ENCODE measurements at regions not wholly inside any gene's neighbourhood (a gene's known extent, or its start where the extent isn't known, plus 50 kb on each side); places are given as distances from the start of the nearest gene placed in this dataset.
A peak's percentile ranks its signal among the peaks of the same experiment; 100 is the strongest.

DNA sequence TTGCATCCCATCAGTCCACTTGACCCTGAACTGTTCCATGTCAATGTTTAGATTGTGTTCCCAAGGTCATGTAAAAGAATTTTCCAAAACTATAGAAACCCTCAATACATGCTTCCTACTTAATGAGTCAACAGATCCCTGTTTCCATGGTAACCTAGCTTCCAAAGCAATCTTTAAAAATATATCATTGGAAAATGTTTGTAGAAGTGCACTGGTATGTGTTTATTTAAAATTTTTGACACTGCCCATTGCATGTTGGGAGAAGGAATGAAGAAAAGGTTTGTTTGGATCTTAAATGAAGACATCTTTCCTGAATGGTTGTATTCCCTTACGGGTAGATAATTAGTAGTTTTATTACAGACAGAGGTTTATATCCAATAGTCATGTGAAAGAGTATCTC is 345.3 kb downstream of the GABRG1 start:
- DNase-seq = peak in 2 of 3 donors; percentile 1 to 7

DNA sequence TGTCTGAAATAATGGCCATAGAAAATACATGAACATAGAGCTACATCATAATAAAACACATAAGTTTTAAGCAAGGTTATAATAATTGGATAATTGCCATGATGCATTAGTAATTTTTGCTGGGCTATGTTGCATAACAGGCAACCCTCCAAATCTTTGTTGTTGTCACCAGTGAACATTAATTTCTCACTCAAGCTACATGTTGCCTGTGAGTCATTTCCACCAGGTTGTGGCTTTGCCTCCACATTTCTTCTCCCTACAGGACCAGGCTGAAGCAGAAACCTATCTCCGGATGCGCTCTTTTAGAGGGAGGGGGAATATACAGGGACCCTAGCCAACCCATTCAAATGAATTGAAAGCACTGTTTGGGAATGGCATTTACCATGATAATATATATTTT is 347.7 kb downstream of the GABRG1 start:
- no peak for DNase-seq

DNA sequence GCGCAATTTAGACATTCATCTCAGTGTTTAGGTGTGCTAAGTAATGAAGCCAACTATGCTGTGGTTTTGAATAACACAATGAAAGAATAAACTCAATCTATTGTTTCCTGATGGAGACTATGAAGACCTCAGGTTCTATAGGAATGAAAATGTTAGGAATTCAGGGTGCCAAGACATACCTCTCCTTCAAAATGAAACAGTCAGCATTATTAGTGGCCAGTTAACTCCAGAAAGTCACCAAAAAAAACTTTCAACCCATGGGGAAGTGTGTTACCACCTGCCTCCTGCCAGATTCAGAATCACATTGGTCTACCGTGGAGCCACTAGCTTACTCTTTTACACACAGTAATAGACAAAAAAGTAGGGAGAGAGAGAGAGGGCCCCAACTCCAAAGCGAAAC is 352.9 kb downstream of the GABRG1 start:
- DNase-seq = no peak

DNA sequence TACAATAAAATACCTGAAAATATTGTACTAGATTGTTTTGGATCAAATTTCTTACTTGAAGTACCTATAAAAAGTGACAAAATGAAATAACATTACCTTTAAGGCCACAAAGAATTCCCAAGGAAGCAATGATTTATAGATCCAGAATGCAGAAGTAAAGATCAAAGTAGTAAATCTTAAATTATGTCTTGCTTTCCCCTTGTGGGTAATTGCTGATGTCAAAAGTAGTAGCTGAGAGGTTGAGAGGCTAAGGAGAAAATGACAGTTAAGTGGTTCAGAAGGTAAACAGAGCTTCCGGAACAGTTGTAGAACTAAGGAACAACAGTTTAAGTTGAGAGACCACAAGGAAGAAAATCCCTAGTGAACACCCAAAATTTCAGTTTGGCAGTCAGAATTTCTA is 358.3 kb downstream of the GABRG1 start:
- DNase-seq = no peak

DNA sequence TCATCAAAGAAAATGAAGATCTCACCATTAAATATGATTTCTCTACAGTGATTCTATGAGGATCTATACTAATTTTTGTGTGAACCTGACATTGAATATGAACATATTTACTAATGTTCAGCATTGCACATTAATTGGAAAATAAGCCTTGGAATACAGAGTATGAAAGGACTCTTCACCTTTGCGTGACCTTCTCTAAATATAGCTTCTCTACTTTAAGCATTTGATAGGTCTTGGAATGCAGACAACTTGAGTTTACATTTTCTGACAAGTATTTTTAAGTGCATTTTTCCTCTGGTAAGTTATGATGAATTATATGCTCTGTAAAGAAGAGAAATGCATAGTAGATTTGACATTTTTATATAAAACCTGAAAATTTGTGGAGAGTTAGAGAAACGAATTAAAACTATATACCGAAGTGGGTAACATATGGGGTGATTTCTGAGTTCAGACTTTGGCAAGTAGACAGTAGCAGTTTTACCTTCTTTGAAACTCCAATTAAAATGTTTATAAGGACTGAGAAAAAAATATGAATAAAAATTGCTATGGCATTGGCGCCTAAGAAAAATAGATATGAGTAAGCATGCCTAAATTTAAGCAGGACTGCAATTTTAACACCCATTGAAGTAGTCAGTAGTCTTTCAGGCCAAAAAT is 371.9 kb downstream of the GABRG1 start:
- no peak for DNase-seq

DNA sequence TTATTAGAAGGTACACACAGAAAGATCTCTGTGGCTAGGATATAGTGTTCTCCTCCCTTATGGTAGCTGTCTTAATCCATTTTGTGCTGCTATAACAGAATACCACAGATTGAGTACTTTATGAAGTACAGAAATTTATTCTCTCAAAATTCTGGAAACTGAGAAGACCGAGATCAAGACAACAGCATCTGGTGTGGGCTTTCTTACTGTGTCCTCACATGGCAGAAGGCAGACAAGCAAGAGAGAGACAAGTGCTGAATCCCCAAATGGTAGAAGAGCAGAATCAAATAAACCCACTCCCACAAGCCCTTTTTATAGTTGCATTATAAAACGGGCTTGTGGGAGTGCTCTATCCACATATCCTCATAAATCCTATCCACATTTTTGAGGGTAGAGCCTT is 373.1 kb downstream of the GABRG1 start:
- no peak for DNase-seq

DNA sequence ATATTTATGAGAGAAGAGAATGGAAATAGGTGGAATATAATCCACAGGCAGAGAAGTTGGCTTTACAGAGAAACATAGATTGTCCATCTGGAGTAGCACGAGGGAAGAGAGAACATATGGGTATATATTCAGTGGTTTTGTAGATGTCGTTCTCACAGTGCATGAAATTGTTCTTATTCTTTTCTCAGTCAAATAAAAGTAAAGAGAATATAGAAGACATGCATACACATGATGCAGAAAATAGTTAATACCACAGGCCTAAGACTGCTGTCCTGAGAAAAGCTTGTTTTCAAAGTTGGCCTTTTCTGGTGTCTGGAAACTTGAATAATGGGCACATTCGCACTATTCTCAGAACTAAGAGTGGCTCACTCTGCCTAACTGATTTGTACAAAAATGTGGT is 378.1 kb downstream of the GABRG1 start:
- DNase-seq = no peak

DNA sequence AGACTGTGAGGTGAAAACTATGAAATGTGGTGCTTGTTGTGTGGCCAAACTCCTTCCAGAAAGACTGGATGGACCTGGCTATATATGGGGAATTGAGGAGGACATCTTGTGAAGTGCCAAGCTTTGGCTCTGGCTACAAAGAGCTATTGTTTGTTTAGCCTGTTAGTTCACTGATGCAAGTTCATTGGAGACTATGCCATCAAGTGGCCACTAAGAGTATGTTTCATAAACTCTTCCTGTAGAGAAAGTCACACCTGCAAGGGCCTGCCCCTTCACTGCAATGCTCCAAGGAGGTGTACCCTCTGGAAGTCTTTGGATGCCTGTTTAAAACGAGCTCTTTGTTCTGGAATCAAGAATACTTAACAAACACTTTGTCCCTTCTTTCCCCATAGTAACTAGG is 382.0 kb downstream of the GABRG1 start:
- DNase-seq = no peak

DNA sequence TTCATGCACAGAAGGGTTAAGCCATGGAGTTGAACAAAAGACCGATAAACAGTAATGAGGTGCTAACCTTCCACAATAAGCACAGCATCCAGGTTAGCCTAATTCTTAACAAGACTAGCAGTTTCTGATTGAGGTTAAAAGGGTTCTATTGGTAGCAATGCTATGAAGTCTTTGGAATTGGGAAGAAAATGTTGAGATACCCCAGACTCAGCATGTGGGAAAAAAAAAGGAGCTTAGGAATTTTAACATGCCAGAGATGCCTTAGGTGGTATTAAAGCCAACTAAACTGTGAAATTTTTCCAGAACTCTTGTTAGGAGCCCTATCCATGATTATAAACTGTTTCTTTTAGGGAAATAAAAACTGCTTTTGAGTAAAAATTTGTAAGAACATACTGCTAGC is 391.7 kb downstream of the GABRG1 start:
- DNase-seq = no peak

DNA sequence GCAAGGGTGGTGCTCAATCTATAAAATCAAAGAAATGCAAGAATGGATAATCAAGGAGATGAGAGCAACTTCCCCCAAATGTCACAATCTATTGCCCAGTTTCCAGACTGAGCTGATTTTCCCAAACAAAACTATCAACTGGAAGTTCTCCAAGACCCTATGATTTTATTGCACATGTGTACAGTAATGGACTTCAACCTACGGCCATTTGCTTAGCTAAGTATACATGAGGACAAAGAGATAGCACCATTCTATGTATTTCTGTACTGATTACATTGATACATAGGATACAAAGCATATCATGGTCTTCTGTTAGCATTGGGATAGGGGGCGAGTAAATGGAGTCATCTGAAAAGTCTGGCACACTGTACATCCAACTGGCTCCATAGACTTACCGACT is 407.8 kb downstream of the GABRG1 start:
- DNase-seq = no peak

DNA sequence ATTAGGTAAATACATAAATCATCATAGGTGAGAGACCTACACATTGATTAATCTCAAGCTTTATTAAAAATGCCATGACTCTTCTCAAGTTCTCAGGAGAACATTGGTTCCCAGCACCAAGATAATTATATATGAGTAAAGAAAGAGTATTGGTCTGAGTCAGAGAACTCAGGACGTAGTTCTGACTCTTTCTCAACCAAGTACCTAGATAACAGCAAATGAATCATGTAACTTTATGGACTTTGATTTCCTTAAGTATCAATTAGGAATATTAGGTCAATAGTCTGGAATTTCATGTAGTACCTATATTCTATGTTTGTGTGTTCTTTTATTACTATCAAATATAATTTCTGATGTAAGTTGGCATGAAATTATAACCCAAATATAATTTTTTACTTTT is 409.9 kb downstream of the GABRG1 start:
- no peak for DNase-seq

DNA sequence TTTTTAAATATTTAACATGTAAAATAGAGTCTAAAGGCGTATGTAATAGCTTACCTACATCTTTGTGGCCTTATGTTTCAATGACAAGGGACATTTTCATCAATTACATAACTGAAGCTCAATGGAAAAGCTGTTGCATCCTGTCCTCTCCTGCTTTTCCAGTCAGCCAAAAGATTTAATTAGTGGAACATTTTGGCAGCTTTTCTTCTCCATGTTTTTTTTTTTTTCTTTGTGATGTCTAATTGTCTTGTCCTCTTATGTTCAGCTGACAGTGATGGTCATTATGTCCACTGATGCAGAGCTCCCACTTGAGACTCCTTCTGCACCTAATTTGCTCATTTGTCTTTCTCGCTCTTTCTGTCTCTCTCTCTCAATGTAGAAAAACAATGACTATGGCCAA is 422.2 kb downstream of the GABRG1 start:
- DNase-seq = no peak

DNA sequence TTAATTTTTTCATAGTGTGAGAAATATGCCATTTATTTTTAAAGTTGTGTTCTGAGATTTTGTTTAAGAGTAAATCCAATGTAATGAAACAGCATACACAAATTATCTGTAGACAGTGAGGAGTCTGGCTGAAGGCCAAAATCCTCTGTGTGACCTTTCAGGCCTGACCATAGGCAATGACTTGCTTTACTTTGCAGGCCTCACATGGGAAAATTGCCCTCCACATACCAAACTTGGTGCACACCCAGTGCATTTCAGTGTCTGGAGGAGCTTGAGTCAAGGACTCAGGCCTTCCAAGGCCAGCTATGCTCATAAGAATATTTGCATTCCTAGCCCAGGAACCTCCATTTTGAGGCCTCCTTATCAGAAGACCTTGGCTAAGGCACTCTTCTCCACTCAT is 430.1 kb downstream of the GABRG1 start:
- peak; percentile 8 to 11 (median 10) for DNase-seq

DNA sequence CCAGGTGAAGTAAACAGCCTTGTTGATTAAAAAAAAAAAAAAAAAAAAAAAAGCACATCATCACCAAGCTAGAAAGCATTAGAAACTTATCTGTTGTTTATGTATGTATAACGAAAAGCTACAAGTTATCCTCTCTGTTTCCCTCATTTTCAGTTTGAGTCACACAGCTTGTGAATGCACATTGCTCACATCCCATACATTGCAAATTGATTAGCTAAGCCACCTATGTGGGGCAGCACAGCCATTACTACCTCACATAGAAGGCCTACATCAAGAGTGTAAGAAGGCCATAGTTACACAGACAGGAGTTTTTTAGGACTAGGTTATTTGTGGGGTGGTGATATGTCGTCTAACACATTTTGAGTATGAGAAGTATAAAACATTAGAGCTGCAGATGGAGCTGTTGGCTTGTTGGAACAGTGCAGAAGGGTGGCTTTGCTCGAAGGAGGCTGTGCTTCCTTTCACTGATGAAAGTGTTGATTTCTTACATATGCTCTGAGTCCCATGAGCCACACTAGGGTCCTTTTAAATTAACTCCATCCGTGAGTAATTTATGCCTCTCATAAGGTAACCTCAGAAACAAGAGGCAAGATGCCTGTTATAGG is 431.6 kb downstream of the GABRG1 start:
- no peak for DNase-seq

DNA sequence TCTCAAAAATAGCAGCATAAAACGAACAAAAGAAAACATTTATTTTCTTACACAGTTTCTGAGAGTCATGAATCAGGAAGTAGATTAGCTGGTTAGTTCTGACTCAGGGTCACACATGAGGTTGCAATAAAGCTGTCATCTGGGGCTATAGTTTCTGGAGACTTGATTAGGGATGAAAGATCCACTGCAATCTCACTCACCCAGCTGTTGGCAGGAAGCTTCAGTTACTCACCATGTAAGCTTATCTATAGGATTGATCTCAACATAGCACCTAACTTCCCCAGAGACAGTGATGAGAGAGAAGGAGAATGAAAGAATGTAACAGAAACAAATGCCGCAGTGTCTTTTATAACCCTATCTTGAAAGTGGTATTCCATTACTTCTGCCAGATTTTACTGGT is 435.5 kb downstream of the GABRG1 start:
- no peak for DNase-seq

DNA sequence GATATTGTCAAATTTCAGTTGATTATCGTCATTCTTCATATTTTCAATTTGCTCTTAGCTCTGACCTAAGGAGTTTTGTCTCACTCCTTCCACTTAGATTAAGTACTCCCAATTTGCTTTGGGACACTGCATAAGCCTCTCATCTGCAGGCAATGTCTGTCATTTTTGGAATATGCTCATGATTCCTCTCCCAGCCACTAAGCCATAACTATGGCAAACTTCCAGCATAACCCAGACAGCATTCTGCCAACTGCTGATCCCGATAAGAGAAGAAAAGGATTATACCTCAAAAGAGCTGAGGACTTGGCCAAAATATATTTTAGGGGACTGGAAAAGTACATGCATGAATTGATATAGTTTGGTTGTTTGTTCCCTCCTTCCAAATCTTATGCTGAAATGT is 444.4 kb downstream of the GABRG1 start:
- no peak for DNase-seq

DNA sequence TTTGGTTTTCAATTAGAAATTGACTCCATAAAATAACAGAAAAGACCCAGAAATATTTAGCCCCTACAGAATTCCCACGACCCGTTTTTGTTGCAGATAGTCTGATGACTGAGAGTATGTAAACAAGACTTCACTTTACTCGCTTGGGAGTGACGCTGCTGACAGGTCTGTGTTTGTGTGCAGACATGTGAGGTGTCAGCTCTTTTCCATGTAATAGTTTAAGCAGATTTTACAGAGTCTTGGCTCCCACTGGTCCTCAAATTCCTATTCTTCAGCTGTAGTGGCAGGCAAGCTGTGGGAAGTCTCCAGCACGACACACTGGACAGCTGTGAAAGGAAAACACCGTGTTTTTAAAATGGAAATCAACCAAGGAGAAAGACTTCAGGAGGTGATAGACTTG is 455.7 kb downstream of the GABRG1 start:
- DNase-seq = peak in 1 of 3 donors; percentile 22

DNA sequence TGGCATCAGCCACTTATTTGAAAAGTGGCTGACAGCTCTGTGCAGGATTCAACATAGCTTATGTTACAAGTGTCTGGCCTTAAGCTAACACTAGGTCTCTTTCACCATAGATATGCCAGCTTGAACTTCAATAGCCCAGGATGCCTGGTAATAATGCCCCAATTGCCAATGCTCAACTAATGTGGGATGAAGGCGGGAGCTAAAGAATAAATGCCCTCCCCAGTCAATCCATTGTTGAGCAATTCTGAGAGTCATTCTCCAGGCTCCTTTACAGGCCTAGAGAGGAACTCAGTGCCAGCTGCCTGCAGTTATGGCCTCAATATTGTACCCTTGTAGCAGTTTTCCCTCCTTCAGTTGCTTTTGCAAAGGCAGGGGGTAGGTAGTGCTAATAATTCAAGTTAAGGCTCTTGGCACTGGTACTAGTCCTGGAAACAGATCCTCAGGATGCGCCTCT is 460.2 kb downstream of the GABRG1 start:
- DNase-seq = peak; percentile 8 to 16 (median 9)

DNA sequence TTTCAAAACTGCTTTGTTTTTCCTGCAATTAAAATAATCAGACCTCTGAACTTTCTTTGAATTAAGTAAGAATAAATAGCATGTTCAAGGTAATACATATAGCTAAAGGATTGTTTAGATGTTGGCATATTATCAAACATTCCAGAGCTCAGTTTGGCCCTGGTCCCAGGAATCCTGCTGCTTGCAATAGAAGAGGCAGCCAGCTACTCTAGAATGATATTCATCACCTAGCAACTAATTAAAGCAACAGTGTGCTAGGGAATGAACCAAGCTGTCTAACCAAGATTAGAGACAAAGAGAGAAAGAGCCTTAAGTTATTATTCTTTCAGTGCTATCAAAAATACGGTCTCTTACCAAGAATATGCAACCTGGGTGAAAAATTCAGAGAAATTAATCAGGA is 460.9 kb downstream of the GABRG1 start:
- peak; percentile 63 to 83 (median 79) for DNase-seq

DNA sequence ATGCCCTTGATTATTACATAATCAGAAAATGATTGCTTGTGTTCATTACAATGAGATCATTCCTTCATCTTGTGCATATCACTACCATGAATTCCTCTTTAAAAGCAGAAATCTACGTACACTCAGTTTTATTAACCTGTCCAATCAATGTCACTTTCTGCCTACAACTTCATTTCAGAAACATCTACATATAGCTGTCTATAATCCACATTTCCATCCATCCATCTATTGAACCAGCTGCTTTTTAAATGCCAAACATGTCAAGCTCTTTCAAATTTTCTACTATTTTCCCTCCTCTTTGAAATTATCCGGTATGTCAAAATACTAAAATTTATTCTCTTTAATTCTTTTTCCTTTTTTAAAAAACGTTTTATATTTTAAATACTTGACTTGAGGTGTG is 462.0 kb downstream of the GABRG1 start:
- DNase-seq = no peak

DNA sequence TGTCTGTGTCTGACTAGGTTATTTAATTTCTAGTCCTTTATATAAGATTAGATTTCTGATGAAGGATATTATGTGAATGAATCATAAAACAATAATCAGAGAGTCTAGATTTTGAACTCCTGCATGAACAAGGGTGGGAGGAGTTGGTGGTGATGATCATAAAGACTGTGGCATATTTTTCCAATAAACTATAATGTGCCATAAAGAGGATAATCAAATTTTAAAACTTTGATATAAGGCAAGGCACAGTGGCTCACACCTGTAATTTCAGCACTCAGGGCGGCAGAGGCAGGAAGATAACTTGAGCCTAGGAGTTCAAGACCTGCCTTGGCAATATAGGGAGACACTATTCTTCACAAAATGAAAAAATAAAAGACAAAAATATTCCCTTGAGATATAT is 473.3 kb downstream of the GABRG1 start:
- no peak for DNase-seq

DNA sequence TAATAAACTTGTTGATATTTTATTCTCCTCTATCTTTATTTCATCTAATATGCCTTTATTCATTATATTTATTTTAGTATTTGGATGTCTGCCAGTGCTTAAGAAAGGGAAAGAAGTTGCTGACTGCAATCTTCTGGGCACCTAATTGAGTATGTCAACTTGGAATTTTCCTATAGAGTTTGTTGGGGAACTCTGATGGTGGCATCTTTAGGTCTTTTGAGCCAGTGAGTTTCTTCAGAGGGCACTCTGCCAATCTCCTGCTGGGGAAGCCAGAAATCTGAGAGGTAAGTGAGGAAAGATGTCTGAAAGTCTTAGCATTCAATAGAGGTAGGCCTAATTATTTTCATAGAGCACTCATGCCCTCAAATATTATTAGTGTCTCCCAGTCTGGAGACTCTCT is 475.0 kb downstream of the GABRG1 start:
- DNase-seq = no peak

DNA sequence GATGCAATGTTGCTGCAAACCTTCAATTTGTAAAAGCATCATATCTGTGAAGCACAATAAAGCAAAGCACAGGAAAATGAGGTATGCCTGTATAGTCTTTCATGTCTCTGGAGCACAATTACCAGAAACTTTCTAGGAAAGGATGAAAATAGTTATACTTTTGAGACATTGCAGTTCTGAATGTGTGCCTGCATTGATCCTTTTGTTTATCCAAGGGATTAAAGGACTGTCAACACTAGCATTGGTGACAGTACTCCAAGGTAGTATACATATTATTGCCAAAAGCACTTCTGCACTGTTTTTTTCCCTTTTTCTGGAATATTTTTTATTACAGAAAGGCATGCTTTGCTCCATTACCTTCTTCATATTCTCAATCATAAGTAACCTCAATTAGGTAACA is 476.0 kb downstream of the GABRG1 start:
- no peak for DNase-seq

Data from muscle of back (tissue), 3 donors.